Pancreas (tissue), 10 donors: ENCODE measurements at regions not wholly inside any gene's neighbourhood (a gene's known extent, or its start where the extent isn't known, plus 50 kb on each side); places are given as distances from the start of the nearest gene placed in this dataset.

ENCODE experiments used
- ATAC-seq, 4 donors: fragments of 200-7000 bp; cut with Tn5 transposase; one replicate each; pipeline versions ENCODE4 v1.8.0 to v1.9.1; 2020; ENCODE audit warnings: mild to moderate bottlenecking in 4 of 4, moderate library complexity in 4 of 4
- DNase-seq, 6 donors: peaks; one replicate each; pipeline ENCODE4 v3.0.0-alpha.2; 2020
- FAIRE-seq: peaks from 2 replicates; lab custom pipeline; 2012; peaks lifted over from hg19 to GRCh38; lab: Jason Lieb, UNC
- H3K27ac ChIP-seq, 4 donors: fragments of 200-600 bp; sonication (generic); 1 replicate in 3 of 4; 2 replicates in 1 of 4; pipeline versions ENCODE4 v1.5.0 to v1.8.0; 2020
- H3K27me3 ChIP-seq, 4 donors: fragments of 200-600 bp; one replicate each; pipeline ENCODE4 v1.8.0; 2021
- H3K36me3 ChIP-seq, 3 donors: fragments of 200-600 bp; sonication (generic) in 1 of 3; one replicate each; pipeline versions ENCODE4 v1.5.0 to v1.8.0; 2020 to 2021
- H3K4me1 ChIP-seq, 3 donors: fragments of 200-600 bp; one replicate each; pipeline ENCODE4 v1.8.0; 2021
- H3K4me3 ChIP-seq, 4 donors: fragments of 200-600 bp; sonication (generic) in 2 of 4; one replicate each; pipeline versions ENCODE4 v1.5.0 to v1.8.0; 2020 to 2021
- H3K9me3 ChIP-seq, 4 donors: fragments of 200-600 bp; one replicate each; pipeline ENCODE4 v1.8.0; 2021
- CTCF ChIP-seq, 4 donors: fragments of 200-600 bp; sonication (generic) in 3 of 4; IDR thresholded peaks; one replicate each; pipeline versions ENCODE4 v1.5.0 to v1.8.0; 2021; ENCODE audit warnings: antibody characterized with exemption in 4 of 4
- WGBS, 2 donors: extraction: QIAGEN DNeasy Blood & Tissue Kit; methylation state at CpG; one replicate each; pipeline ENCODE4 v1.1.7; 2013; 5-methylcytosine and 5-hydroxymethylcytosine counted together
- intact Hi-C, 3 donors: fragments of 100-400 bp; cut with DNase I; formaldehyde crosslinking; loops; one replicate each; pipeline versions ENCODE4 v1.11.1 to v1.14.2; 2022
- donor health status: healthy with polysubstance abuse.
- donor health status: DM: no; HTN: no; CAD: no; lungs with moderate emphysema.
- donor health status: DM: no; HTN: no; CAD: no.
- donor health status: control.
- donor health status: control.
- donor health status: Bipolar disorder and iron deficiency.
- donor health status: DM: yes; HTN: yes; CAD: no.
- donor health status: DM: no; HTN: no; CAD: no.
- donor health status: DM: no; HTN: no; CAD: no.
- donor health status: DM: yes; HTN: yes; CAD: no.

GRCh38 chr16:8493972-8494371 is 96.3 kb downstream of the TMEM114 start:
- H3K36me3 ChIP-seq = no peaks in the 10 kb centered on the region
- peak in 3 of 4 donors; percentile 41 to 73 (median 55) for ATAC-seq
- H3K27me3 ChIP-seq = no peaks in the 10 kb centered on the region
- H3K9me3 ChIP-seq = no peaks in the 10 kb centered on the region
- no peak overlapping the region for H3K4me3 ChIP-seq
- WGBS, 2 donors = 52 to 67% methylated on average over 1 of the region's 1 CpG
- FAIRE-seq = no peak
- H3K27ac ChIP-seq = no peak overlapping the region
- TF ChIP-seq CTCF (IDR thresholded peaks at IDR 0.05) = no peak
- intact Hi-C loops = no loop called here
- no peaks in the 10 kb centered on the region for H3K4me1 ChIP-seq
- DNase-seq = no peak

GRCh38 chr16:8492690-8493089 is 97.6 kb downstream of the TMEM114 start:
- Histone ChIP-seq H3K9me3 (no peaks in the 10 kb centered on the region), H3K4me3 (no peak overlapping the region), H3K27ac (no peak overlapping the region), H3K36me3 (no peaks in the 10 kb centered on the region), H3K4me1 (no peaks in the 10 kb centered on the region), H3K27me3 (no peaks in the 10 kb centered on the region)
- intact Hi-C loops = no loop called here
- FAIRE-seq (no peak), DNase-seq (no peak), ATAC-seq (no peak)
- no peak for TF ChIP-seq CTCF (IDR thresholded peaks at IDR 0.05)

- ATAC-seq = no peak
These were observed 100.7 kb downstream of the TMEM114 start for GRCh38 chr16:8489580-8489979.

GRCh38 chr16:8486985-8487384 is 103.3 kb downstream of the TMEM114 start:
- H3K4me3 ChIP-seq = no peak overlapping the region
- intact Hi-C loops = no loop called here
- ATAC-seq = no peak

More at GRCh38 chr16:8489580-8489979, 100.7 kb downstream of the TMEM114 start:
- intact Hi-C loops = no loop called here
- no peak overlapping the region for H3K27ac ChIP-seq
- no peak overlapping the region for H3K4me3 ChIP-seq
- no peaks in the 10 kb centered on the region for H3K4me1 ChIP-seq
- 35 to 42% methylated on average over 3 of the region's 3 CpGs for WGBS, 2 donors
- H3K27me3 ChIP-seq = no peaks in the 10 kb centered on the region
- no peak for FAIRE-seq
- DNase-seq = no peak
- TF ChIP-seq CTCF (IDR thresholded peaks at IDR 0.05) = no peak
- no peaks in the 10 kb centered on the region for H3K36me3 ChIP-seq
- no peaks in the 10 kb centered on the region for H3K9me3 ChIP-seq

GRCh38 chr16:8483396-8483795 is 106.9 kb downstream of the TMEM114 start:
- Histone ChIP-seq H3K27ac (no peak overlapping the region), H3K36me3 (no peaks in the 10 kb centered on the region), H3K4me1 (no peaks in the 10 kb centered on the region), H3K27me3 (no peaks in the 10 kb centered on the region), H3K9me3 (no peaks in the 10 kb centered on the region), H3K4me3 (no peak overlapping the region)
- FAIRE-seq (no peak), DNase-seq (no peak), ATAC-seq (no peak)
- 77 to 82% methylated on average over 8 of the region's 8 CpGs for WGBS, 2 donors
- TF ChIP-seq CTCF (IDR thresholded peaks at IDR 0.05) = no peak
- intact Hi-C loops = no loop called here

More at GRCh38 chr16:8486985-8487384, 103.3 kb downstream of the TMEM114 start:
- Histone ChIP-seq H3K27ac (no peak overlapping the region), H3K4me1 (no peaks in the 10 kb centered on the region), H3K36me3 (no peaks in the 10 kb centered on the region), H3K9me3 (no peaks in the 10 kb centered on the region), H3K27me3 (no peaks in the 10 kb centered on the region)
- FAIRE-seq (no peak), DNase-seq (no peak)
- whole genome bisulfite sequencing, 2 donors = 77 to 81% methylated on average over 3 of the region's 3 CpGs
- TF ChIP-seq CTCF (IDR thresholded peaks at IDR 0.05) = no peak
